GM19463 (cell line): ENCODE measurements at regions not wholly inside any gene's neighbourhood (a gene's known extent, or its start where the extent isn't known, plus 50 kb on each side); places are given as distances from the start of the nearest gene placed in this dataset.
"Not testable (repeated sequence)": the region's sequence is repeated elsewhere in the genome, so short reads cannot be mapped to it uniquely, and the experiment has no call there.

Experiments
- ATAC-seq: cut with Tn5 transposase; IDR thresholded peaks from one replicate; pipeline ENCODE4 v1.9.1; 2021; ENCODE audit warnings: mild to moderate bottlenecking, moderate library complexity; ENCODE audit not compliant: unreplicated experiment

GRCh38 chr15:60254416-60254815 is 143.4 kb downstream of the ANXA2 start:
- no peak for ATAC-seq

- peak; percentile 99 for ATAC-seq
Observed at GRCh38 chr15:60255390-60255789, 142.4 kb downstream of the ANXA2 start.

GRCh38 chr15:60257591-60258159 is 140.1 kb downstream of the ANXA2 start:
- ATAC-seq, result no peak

- ATAC-seq, result no peak
Observed at GRCh38 chr15:60259469-60259868, 138.3 kb downstream of the ANXA2 start.

GRCh38 chr15:60264088-60264487 is 133.7 kb downstream of the ANXA2 start:
- no peak for ATAC-seq

- no peak for ATAC-seq
Observed at GRCh38 chr15:60264566-60264965, 133.2 kb downstream of the ANXA2 start.

- ATAC-seq, result no peak
Observed at GRCh38 chr15:60265057-60265456, 132.7 kb downstream of the ANXA2 start.

- no peak for ATAC-seq
Observed at GRCh38 chr15:60272623-60273022, 125.2 kb downstream of the ANXA2 start.

GRCh38 chr15:60275624-60276023 is 122.2 kb downstream of the ANXA2 start:
- ATAC-seq, result no peak

GRCh38 chr15:60278879-60279278 is 118.9 kb downstream of the ANXA2 start:
- no peak for ATAC-seq

- no peak for ATAC-seq
Observed at GRCh38 chr15:60280259-60280658, 117.5 kb downstream of the ANXA2 start.

GRCh38 chr15:60283936-60284335 is 113.8 kb downstream of the ANXA2 start:
- ATAC-seq, result no peak

GRCh38 chr15:60295901-60296300 is 101.9 kb downstream of the ANXA2 start:
- not testable (repeated sequence) for ATAC-seq

- ATAC-seq, result no peak
Observed at GRCh38 chr15:60297047-60297446, 100.7 kb downstream of the ANXA2 start.
